Endothelial cell of umbilical vein (primary cell): ENCODE measurements at regions not wholly inside any gene's neighbourhood (a gene's known extent, or its start where the extent isn't known, plus 50 kb on each side); places are given as distances from the start of the nearest gene placed in this dataset.

ENCODE experiments used
- BruUV-seq: library from RNA; stranded (reverse); fragments of 400-500 nt; replicated peaks from 2 replicates; lab custom pipeline; 2021; lab: Mats Ljungman, UMichigan
- CTCF ChIA-PET: fragments of 300-600, 350-600 bp; sonication (Branson Sonifier 250); formaldehyde crosslinking; loops from one replicate; lab custom pipeline; 2021; ENCODE audit warnings: antibody characterized with exemption, inconsistent platforms; lab: Charles Lee
- POLR2A ChIA-PET: fragments of 300-600, 350-600 bp; sonication (Branson Sonifier 250); formaldehyde crosslinking; loops from one replicate; lab custom pipeline; 2021; ENCODE audit warnings: antibody characterized with exemption, inconsistent platforms; lab: Charles Lee
- DNase-seq: peaks from one replicate; pipeline ENCODE4 v3.0.0-alpha.2; 2011; ENCODE audit warnings: low read depth, low spot score
- FAIRE-seq: peaks from 2 replicates; lab custom pipeline; 2011; peaks lifted over from hg19 to GRCh38; lab: Jason Lieb, UNC
- H2AFZ ChIP-seq: 2 replicates; pipeline ENCODE4 v1.6.0; 2012; ENCODE audit warnings: low read depth, low read length, control low read depth, inconsistent platforms
- H3K27ac ChIP-seq: 2 replicates; pipeline ENCODE4 v1.5.1; 2011; ENCODE audit warnings: low read depth, mild to moderate bottlenecking, control low read depth, low read length, moderate library complexity; ENCODE audit not compliant: insufficient read depth
- H3K27me3 ChIP-seq, 2 experiments: 2 replicates each; pipeline versions ENCODE4 v1.6.0 to v1.6.1; 2011; ENCODE audit warnings: low read length in 2 of 2, mixed read lengths in 1 of 2; ENCODE audit not compliant: control insufficient read depth in 2 of 2, insufficient read depth in 2 of 2
- H3K36me3 ChIP-seq, 2 experiments: 2 replicates in 1 of 2; 3 replicates in 1 of 2; pipeline ENCODE4 v1.5.1; 2011; ENCODE audit warnings: low read length in 2 of 2, mild to moderate bottlenecking in 1 of 2, moderate library complexity in 1 of 2; ENCODE audit not compliant: control insufficient read depth in 2 of 2, insufficient read depth in 2 of 2; ENCODE audit errors: extremely low read depth in 1 of 2
- H3K4me1 ChIP-seq: 3 replicates; pipeline ENCODE4 v1.5.1; 2011; ENCODE audit warnings: mild to moderate bottlenecking, low read length; ENCODE audit not compliant: control insufficient read depth, insufficient read depth; ENCODE audit errors: extremely low read depth
- H3K4me2 ChIP-seq: 2 replicates; pipeline ENCODE4 v1.6.1; 2011; ENCODE audit warnings: low read length, control low read depth, mixed read lengths; ENCODE audit not compliant: insufficient read depth
- H3K4me3 ChIP-seq, 3 experiments: fragments of 200-600 bp in 1 of 3; sonication (generic), shearing (Covaris generic) in 1 of 3; replicated peaks in 1 of 3; 2 replicates each; pipeline ENCODE4 v1.5.1; 2011 to 2016; ENCODE audit warnings: control low read depth in 3 of 3, low read length in 3 of 3, mild to moderate bottlenecking in 2 of 3, inconsistent platforms in 1 of 3, low read depth in 1 of 3, moderate library complexity in 1 of 3; ENCODE audit not compliant: insufficient read depth in 1 of 3
- H3K79me2 ChIP-seq: 2 replicates; pipeline ENCODE4 v1.6.0; 2012; ENCODE audit warnings: low read length, inconsistent platforms; ENCODE audit not compliant: control insufficient read depth, insufficient read depth
- H3K9ac ChIP-seq: replicated peaks from 2 replicates; pipeline ENCODE3; 2011; ENCODE audit warnings: low read length, control low read depth; ENCODE audit not compliant: insufficient read depth; ENCODE audit errors: extremely low read depth
- H3K9me1 ChIP-seq: replicated peaks from 3 replicates; pipeline ENCODE4 v1.6.0; 2011; ENCODE audit warnings: mild to moderate bottlenecking, low read length; ENCODE audit not compliant: control insufficient read depth, insufficient read depth; ENCODE audit errors: extremely low read depth
- H3K9me3 ChIP-seq: replicated peaks from 2 replicates; pipeline ENCODE4 v1.5.1; 2012; ENCODE audit warnings: low read length, inconsistent platforms; ENCODE audit not compliant: control insufficient read depth, insufficient read depth
- H4K20me1 ChIP-seq: replicated peaks from 2 replicates; pipeline ENCODE3; 2011; ENCODE audit warnings: mild to moderate bottlenecking, low read length; ENCODE audit not compliant: control insufficient read depth, insufficient read depth; ENCODE audit errors: extremely low read depth
- EZH2 ChIP-seq: IDR thresholded peaks from 2 replicates; pipeline ENCODE4 v1.6.1; 2012; ENCODE audit warnings: borderline replicate concordance, low read depth, mild to moderate bottlenecking, moderate library complexity, low read length, inconsistent platforms; ENCODE audit not compliant: severe bottlenecking
- FOS ChIP-seq: IDR thresholded peaks from 2 replicates; pipeline ENCODE4 v1.6.1; 2011; ENCODE audit warnings: mild to moderate bottlenecking, low read length, moderate library complexity, borderline replicate concordance; ENCODE audit not compliant: insufficient read depth
- GATA2 ChIP-seq: IDR thresholded peaks from 2 replicates; pipeline ENCODE4 v1.7.0; 2011; ENCODE audit warnings: low read depth, mild to moderate bottlenecking, moderate library complexity, mixed read lengths, low read length; ENCODE audit not compliant: insufficient read length, insufficient read depth
- JUN ChIP-seq: IDR thresholded peaks from 2 replicates; pipeline ENCODE4 v1.6.1; 2011; ENCODE audit warnings: borderline replicate concordance, low read depth; ENCODE audit not compliant: insufficient read length, insufficient read depth
- MAX ChIP-seq: IDR thresholded peaks from 2 replicates; pipeline ENCODE4 v1.6.1; 2011; ENCODE audit not compliant: insufficient read depth, insufficient read length
- MYC ChIP-seq: IDR thresholded peaks from one replicate; pipeline ENCODE4 v1.6.1; 2011; ENCODE audit warnings: mild to moderate bottlenecking, low read depth, low read length
- POLR2A ChIP-seq: IDR thresholded peaks from 2 replicates; pipeline ENCODE4 v1.6.1; 2012; ENCODE audit warnings: low read depth, mild to moderate bottlenecking, control low read depth, low read length
- POLR2AphosphoS5 ChIP-seq: IDR thresholded peaks from 2 replicates; pipeline ENCODE4 v1.6.1; 2012; ENCODE audit warnings: low read depth, mild to moderate bottlenecking, control low read depth, low read length, moderate library complexity; ENCODE audit not compliant: insufficient read depth
- dilution Hi-C: fragments of 300-500 bp; cut with MboI; formaldehyde crosslinking; loops from one replicate; pipeline ENCODE4 v1.15.0; 2019; ENCODE audit warnings: low sequenced_read_pairs; ENCODE audit not compliant: extremely low pct_ligation_motif_present
- intact Hi-C: fragments of 100-400 bp; cut with micrococcal nuclease; formaldehyde crosslinking; loops from one replicate; pipeline ENCODE4 v1.10.0; 2022
- TF ChIP-seq, protein P1 (sequence below), 2 donors: IDR thresholded peaks; 1 replicate in 1 of 2; 2 replicates in 1 of 2; pipeline ENCODE4 v1.5.1; 2011; ENCODE audit warnings: low read length in 2 of 2, mild to moderate bottlenecking in 2 of 2, moderate library complexity in 2 of 2, control low read depth in 1 of 2, inconsistent platforms in 1 of 2, low read depth in 1 of 2; ENCODE audit not compliant: insufficient read depth in 1 of 2; ENCODE audit errors: extremely low read depth in 1 of 2

GRCh38 chr6:56750686-56751085 is 108.0 kb upstream of the DST start:
- Histone ChIP-seq H3K4me1 (peaks cover 10% of the 10 kb centered on the region), H3K36me3 (no peaks in the 10 kb centered on the region), H3K4me2 (no peak overlapping the region), H3K27ac (no peak overlapping the region), H3K9me1 (no peaks in the 10 kb centered on the region), H2AFZ (no peak overlapping the region), H4K20me1 (peaks cover 8% of the 10 kb centered on the region), H3K9ac (no peak overlapping the region), H3K79me2 (peaks cover 53% of the 10 kb centered on the region), H3K9me3 (no peaks in the 10 kb centered on the region), H3K4me3 (no peak overlapping the region), H3K27me3 (no peaks in the 10 kb centered on the region)
- dilution Hi-C loops: no loop called here
- POLR2A ChIA-PET: no interaction called here
- intact Hi-C loops: no loop called here
- BruUV-seq: no TSS peak
- TF ChIP-seq, protein P1, sequence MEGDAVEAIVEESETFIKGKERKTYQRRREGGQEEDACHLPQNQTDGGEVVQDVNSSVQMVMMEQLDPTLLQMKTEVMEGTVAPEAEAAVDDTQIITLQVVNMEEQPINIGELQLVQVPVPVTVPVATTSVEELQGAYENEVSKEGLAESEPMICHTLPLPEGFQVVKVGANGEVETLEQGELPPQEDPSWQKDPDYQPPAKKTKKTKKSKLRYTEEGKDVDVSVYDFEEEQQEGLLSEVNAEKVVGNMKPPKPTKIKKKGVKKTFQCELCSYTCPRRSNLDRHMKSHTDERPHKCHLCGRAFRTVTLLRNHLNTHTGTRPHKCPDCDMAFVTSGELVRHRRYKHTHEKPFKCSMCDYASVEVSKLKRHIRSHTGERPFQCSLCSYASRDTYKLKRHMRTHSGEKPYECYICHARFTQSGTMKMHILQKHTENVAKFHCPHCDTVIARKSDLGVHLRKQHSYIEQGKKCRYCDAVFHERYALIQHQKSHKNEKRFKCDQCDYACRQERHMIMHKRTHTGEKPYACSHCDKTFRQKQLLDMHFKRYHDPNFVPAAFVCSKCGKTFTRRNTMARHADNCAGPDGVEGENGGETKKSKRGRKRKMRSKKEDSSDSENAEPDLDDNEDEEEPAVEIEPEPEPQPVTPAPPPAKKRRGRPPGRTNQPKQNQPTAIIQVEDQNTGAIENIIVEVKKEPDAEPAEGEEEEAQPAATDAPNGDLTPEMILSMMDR (IDR thresholded peaks at IDR 0.05; ENCODE audit: extremely low read depth in 1 of 2, insufficient read depth in 1 of 2, low read depth in 1 of 2, low read length in 2 of 2): no peak
- TF ChIP-seq GATA2 (no peak), MAX (no peak), POLR2AphosphoS5 (no peak), EZH2 (no peak), JUN (no peak), POLR2A (no peak), MYC (no peak), FOS (no peak)
- FAIRE-seq (no peak), DNase-seq (no peak)
- CTCF ChIA-PET: interaction anchor here (0.7 to 2.4 kb wide), 6 partner anchors 11 to 101 kb away, joined by 3 to 6 read pairs (median 4); no protein-coding TSS in a partner anchor
